ENCODE measurements at regions not wholly inside any gene's neighbourhood (a gene's known extent, or its start where the extent isn't known, plus 50 kb on each side); places are given as distances from the start of the nearest gene placed in this dataset.

GRCh38 chr6:121499666-121500065 is 64.2 kb downstream of the GJA1 start:
- no peak for DNase-seq (ENCODE audit: low spot score)

- no peak for DNase-seq (ENCODE audit: low spot score)
Observed at GRCh38 chr6:121503589-121503991, 68.1 kb downstream of the GJA1 start.

GRCh38 chr6:121504227-121504626 is 68.8 kb downstream of the GJA1 start:
- DNase-seq (ENCODE audit: low spot score), result peak; percentile 58

GRCh38 chr6:121505284-121505683 is 69.8 kb downstream of the GJA1 start:
- no peak for DNase-seq (ENCODE audit: low spot score)

- DNase-seq (ENCODE audit: low spot score), result peak; percentile 18
Observed at GRCh38 chr6:121506761-121507754, 71.6 kb downstream of the GJA1 start.

- DNase-seq (ENCODE audit: low spot score), result no peak
Observed at GRCh38 chr6:121510568-121511177, 75.2 kb downstream of the GJA1 start.

GRCh38 chr6:121515630-121516265 is 80.3 kb downstream of the GJA1 start:
- no peak for DNase-seq (ENCODE audit: low spot score)

GRCh38 chr6:121516331-121516730 is 80.9 kb downstream of the GJA1 start:
- DNase-seq (ENCODE audit: low spot score), result no peak

GRCh38 chr6:121520337-121521163 is 85.1 kb downstream of the GJA1 start:
- peak; percentile 31 for DNase-seq (ENCODE audit: low spot score)

GRCh38 chr6:121521164-121521555 is 85.7 kb downstream of the GJA1 start:
- no peak for DNase-seq (ENCODE audit: low spot score)

- DNase-seq (ENCODE audit: low spot score), result peak; percentile 77
Observed at GRCh38 chr6:121522265-121522664, 86.8 kb downstream of the GJA1 start.

GRCh38 chr6:121522771-121523386 is 87.4 kb downstream of the GJA1 start:
- peak; percentile 43 for DNase-seq (ENCODE audit: low spot score)

- DNase-seq (ENCODE audit: low spot score), result no peak
Observed at GRCh38 chr6:121523628-121524027, 88.2 kb downstream of the GJA1 start.

GRCh38 chr6:121526282-121526681 is 90.8 kb downstream of the GJA1 start:
- DNase-seq (ENCODE audit: low spot score), result no peak

GRCh38 chr6:121531658-121532169 is 96.3 kb downstream of the GJA1 start:
- DNase-seq (ENCODE audit: low spot score), result no peak

GRCh38 chr6:121533321-121533841 is 97.9 kb downstream of the GJA1 start:
- no peak for DNase-seq (ENCODE audit: low spot score)

GRCh38 chr6:121535777-121536176 is 100.3 kb downstream of the GJA1 start:
- DNase-seq (ENCODE audit: low spot score), result no peak

GRCh38 chr6:121536345-121536744 is 100.9 kb downstream of the GJA1 start:
- DNase-seq (ENCODE audit: low spot score), result no peak

- DNase-seq (ENCODE audit: low spot score), result no peak
Observed at GRCh38 chr6:121539439-121539838, 104.0 kb downstream of the GJA1 start.

- no peak for DNase-seq (ENCODE audit: low spot score)
Observed at GRCh38 chr6:121540210-121540609, 104.8 kb downstream of the GJA1 start.

- DNase-seq (ENCODE audit: low spot score), result peak; percentile 43
Observed at GRCh38 chr6:121544691-121545090, 109.2 kb downstream of the GJA1 start.
